AML-193 (cell line): ENCODE measurements at regions not wholly inside any gene's neighbourhood (a gene's known extent, or its start where the extent isn't known, plus 50 kb on each side); places are given as distances from the start of the nearest gene placed in this dataset.

Source experiments
- DNase-seq, 2 experiments: peaks; one replicate each; lab custom pipeline; 2025; lab: John Stamatoyannopoulos, UW

GRCh38 chr5:124231802-124232201 lies 514.6 kb downstream of the ZNF608 start:
- DNase-seq, result no peak

GRCh38 chr5:124231230-124231629 lies 515.2 kb downstream of the ZNF608 start:
- DNase-seq, result no peak

- DNase-seq, result no peak
These were observed 516.0 kb downstream of the ZNF608 start for GRCh38 chr5:124230456-124230855.

GRCh38 chr5:124229352-124229751 lies 517.1 kb downstream of the ZNF608 start:
- no peak for DNase-seq

GRCh38 chr5:124227914-124228313 lies 518.5 kb downstream of the ZNF608 start:
- DNase-seq, result no peak

- DNase-seq, result no peak
These were observed 526.0 kb downstream of the ZNF608 start for GRCh38 chr5:124220418-124220817.

- DNase-seq, result no peak
These were observed 533.5 kb downstream of the ZNF608 start for GRCh38 chr5:124212934-124213333.

GRCh38 chr5:124210111-124210910 lies 536.1 kb downstream of the ZNF608 start:
- DNase-seq, result no peak

GRCh38 chr5:124207118-124207517 lies 539.3 kb downstream of the ZNF608 start:
- no peak for DNase-seq

GRCh38 chr5:124206540-124206939 lies 539.9 kb downstream of the ZNF608 start:
- DNase-seq, result no peak

GRCh38 chr5:124203303-124203702 lies 543.1 kb downstream of the ZNF608 start:
- DNase-seq, result no peak

GRCh38 chr5:124200381-124200780 lies 546.1 kb downstream of the ZNF608 start:
- DNase-seq, result no peak

GRCh38 chr5:124199893-124200292 lies 546.5 kb downstream of the ZNF608 start:
- DNase-seq, result no peak

GRCh38 chr5:124195411-124195810 lies 551.0 kb downstream of the ZNF608 start:
- DNase-seq, result no peak

GRCh38 chr5:124194282-124194681 lies 552.2 kb downstream of the ZNF608 start:
- no peak for DNase-seq

GRCh38 chr5:124193371-124193789 lies 553.1 kb downstream of the ZNF608 start:
- DNase-seq, result no peak

- no peak for DNase-seq
These were observed 553.7 kb downstream of the ZNF608 start for GRCh38 chr5:124192716-124193115.

- no peak for DNase-seq
These were observed 560.7 kb downstream of the ZNF608 start for GRCh38 chr5:124185716-124186115.

GRCh38 chr5:124182133-124182532 lies 564.3 kb downstream of the ZNF608 start:
- DNase-seq, result no peak

- DNase-seq, result no peak
These were observed 565.5 kb downstream of the ZNF608 start for GRCh38 chr5:124180875-124181461.

GRCh38 chr5:124180299-124180874 lies 566.1 kb downstream of the ZNF608 start:
- DNase-seq, result no peak

- no peak for DNase-seq
These were observed 566.6 kb downstream of the ZNF608 start for GRCh38 chr5:124179819-124180218.

GRCh38 chr5:124178050-124178449 lies 568.4 kb downstream of the ZNF608 start:
- DNase-seq, result no peak
